ENCODE measurements at regions not wholly inside any gene's neighbourhood (a gene's known extent, or its start where the extent isn't known, plus 50 kb on each side); places are given as distances from the start of the nearest gene placed in this dataset.
A peak's percentile ranks its signal among the peaks of the same experiment; 100 is the strongest.

GRCh38 chr2:221637851-221638250 is 65.7 kb upstream of the EPHA4 start:
- H3K4me3 ChIP-seq = no peak overlapping the region
- no peaks in the 10 kb centered on the region for H3K4me1 ChIP-seq
- H3K36me3 ChIP-seq = no peaks in the 10 kb centered on the region
- no peak overlapping the region for H3K27ac ChIP-seq
- no peak for DNase-seq
- no peaks in the 10 kb centered on the region for H3K27me3 ChIP-seq
- H3K9me3 ChIP-seq (replicated peaks) = no peaks in the 10 kb centered on the region

- Histone ChIP-seq H3K27ac (no peak overlapping the region), H3K9me3 (replicated peaks) (no peaks in the 10 kb centered on the region), H3K4me3 (no peak overlapping the region), H3K27me3 (no peaks in the 10 kb centered on the region), H3K36me3 (no peaks in the 10 kb centered on the region), H3K4me1 (no peaks in the 10 kb centered on the region)
- no peak for DNase-seq
Measured at GRCh38 chr2:221635949-221636348, 63.8 kb upstream of the EPHA4 start.

DNA sequence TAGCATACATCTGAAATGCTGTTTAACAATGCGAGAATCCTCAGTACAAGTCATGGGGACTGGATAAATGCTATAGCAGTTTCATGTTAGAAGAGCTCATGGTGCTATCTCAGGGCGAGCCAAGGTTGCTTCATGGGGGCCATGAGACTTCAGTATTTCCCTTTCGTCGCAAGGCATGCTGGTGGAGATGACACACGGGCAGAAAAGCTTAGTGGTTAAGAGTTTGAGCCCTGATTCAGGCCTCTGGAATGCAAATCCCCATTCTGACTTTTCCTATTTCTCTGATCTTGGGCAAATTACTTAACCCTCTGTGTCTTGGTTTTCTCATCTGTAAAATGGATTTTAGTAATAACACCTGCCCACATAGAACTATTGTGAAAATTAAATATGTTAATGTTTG is 57.4 kb upstream of the EPHA4 start:
- Histone ChIP-seq H3K4me3 (no peak overlapping the region), H3K4me1 (no peaks in the 10 kb centered on the region), H3K36me3 (no peaks in the 10 kb centered on the region), H3K9me3 (replicated peaks) (no peaks in the 10 kb centered on the region), H3K27ac (no peak overlapping the region), H3K27me3 (no peaks in the 10 kb centered on the region)
- DNase-seq = peak in 1 of 2 experiments; percentile 13

DNA sequence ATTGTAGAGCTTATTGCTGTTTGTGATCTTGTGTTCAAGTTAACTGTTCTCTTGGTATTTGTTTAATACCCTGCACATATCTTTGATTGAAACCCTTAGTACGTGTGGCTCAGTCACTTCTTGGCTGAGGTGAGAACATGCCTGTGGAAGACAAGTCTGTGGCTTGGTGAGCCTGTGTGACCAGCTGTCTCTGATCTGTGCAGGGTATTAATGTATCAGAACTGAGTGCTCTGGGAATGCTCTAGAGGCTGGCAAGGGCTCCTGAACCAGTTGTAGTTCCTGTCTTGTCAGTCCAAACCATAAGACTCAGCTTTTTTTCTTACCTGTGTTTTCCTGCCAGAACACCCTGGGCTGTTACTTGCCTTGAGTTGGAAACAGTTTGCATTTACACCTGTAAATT is 52.4 kb upstream of the EPHA4 start:
- no peaks in the 10 kb centered on the region for H3K9me3 ChIP-seq (replicated peaks)
- H3K4me1 ChIP-seq = no peaks in the 10 kb centered on the region
- no peaks in the 10 kb centered on the region for H3K27me3 ChIP-seq
- no peaks in the 10 kb centered on the region for H3K36me3 ChIP-seq
- no peak overlapping the region for H3K27ac ChIP-seq
- no peak for DNase-seq
- no peak overlapping the region for H3K4me3 ChIP-seq
